T follicular helper cell (primary cell): ENCODE measurements at regions not wholly inside any gene's neighbourhood (a gene's known extent, or its start where the extent isn't known, plus 50 kb on each side); places are given as distances from the start of the nearest gene placed in this dataset.

ENCODE experiments used
- DNase-seq: peaks from one replicate; pipeline ENCODE4 v3.0.0-alpha.2; 2020; ENCODE audit warnings: low read depth

DNA sequence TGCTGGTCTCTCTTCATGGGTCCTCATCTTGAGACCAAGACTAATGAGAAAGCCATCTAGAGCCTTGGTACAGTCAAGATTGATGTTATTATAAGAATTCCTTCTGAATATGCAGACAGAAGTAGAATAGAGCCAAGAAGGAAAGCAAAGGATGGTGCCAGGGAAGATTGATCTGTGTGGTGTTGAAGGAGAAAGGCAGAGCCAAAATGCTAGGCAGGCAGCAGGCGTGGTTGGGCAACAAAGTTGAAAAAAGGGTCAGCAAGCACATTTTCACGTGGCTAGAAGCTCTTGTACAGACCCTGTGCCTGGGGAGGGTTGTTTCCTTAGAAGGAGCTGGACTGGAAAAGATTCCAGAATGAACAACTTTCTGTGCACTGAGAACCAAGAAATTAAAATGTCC is 319.7 kb upstream of the ARGLU1 start:
- no peak for DNase-seq

DNA sequence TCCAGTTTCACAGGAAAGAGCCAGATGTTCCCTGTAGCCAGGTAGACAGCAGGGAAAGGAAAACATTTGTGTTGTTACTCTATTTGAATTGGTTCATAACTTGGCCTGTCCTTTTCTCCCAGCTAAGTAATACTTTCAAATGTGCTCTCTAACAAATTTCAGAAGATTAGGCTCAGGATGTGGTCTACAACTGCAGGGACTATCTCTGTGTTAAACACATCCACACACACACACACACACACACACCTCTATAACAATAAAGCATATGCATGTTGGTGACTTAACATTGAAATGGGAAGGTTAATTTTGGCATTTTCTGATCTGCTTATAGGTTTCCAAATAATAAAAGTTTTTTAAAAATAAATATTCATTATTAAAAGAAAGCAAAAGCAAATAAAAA is 316.0 kb upstream of the ARGLU1 start:
- DNase-seq: no peak

DNA sequence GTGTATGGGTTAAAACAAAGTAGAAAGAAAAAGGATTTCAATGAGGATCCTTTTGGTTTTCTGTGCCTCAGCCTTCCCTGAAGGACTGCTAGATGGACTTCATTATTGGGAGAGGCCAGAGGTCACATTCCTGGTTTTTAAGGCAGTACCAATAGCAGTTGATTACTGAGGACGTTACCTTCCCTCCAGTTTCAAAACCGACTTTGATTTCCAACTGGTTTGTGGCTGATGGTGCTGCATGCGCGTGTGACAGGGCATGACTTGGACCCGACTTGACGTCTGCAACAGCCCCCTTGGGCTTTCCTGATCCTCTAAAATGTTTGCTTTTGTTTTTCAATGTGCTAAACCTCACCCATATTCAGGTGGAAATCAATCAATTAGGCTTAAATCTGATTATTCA is 314.3 kb upstream of the ARGLU1 start:
- no peak for DNase-seq

DNA sequence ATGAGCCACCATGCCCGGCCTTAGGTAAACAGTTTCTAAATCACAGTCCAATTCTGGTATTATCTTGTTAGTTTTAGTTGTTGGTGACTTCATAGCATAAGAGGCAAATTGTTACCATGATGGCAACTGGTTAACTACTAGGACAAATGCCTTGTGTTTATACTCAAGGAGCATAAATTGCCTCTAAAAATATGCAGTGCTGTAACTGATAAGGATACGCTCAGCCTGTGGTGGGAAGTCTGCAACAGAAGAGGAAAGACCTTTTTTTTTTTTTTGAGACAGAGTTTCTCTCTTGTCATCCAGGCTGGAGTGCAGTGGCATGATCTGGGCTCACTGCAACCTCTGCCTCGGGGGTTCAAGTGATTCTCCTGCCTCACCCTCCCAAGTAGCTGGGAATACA is 311.9 kb upstream of the ARGLU1 start:
- no peak for DNase-seq

DNA sequence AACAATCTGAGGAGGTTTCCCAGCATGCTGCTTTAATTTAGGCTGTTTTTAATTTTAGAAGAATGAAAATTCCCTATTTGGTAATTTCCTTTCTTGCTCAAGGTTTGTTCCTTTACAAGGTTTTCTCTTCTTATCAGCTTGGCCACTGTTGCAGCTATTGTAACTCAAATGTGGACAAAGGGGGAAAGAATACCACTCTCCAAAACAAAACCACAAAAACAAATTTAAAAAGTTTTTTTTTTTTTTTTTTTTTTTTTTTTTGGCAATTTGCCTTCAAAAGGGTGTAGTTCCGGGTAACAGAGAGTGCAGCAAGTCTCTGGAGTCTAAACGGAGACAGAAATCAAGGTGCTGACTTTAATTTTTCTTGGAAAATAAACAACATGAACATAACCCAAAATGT is 306.4 kb upstream of the ARGLU1 start:
- no peak for DNase-seq

DNA sequence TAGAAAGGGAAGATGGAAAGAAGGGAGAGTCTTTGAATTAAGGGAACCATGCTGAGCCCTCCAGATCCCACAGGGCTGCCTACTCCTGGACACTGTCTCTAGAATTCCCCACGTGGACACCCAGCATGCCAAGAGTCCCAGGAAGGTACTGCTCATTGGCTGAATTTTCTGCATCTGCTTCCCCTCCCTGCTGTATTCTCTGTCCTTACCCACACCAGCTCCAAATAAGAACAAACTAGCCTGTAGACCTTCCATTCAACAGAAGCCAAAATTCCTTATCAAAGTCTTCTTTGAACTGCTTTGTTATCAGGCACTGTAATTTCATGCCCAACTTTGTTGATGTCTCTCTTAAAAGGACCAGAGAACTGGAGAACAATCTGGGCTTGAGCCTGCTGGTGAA is 305.9 kb upstream of the ARGLU1 start:
- DNase-seq: no peak

DNA sequence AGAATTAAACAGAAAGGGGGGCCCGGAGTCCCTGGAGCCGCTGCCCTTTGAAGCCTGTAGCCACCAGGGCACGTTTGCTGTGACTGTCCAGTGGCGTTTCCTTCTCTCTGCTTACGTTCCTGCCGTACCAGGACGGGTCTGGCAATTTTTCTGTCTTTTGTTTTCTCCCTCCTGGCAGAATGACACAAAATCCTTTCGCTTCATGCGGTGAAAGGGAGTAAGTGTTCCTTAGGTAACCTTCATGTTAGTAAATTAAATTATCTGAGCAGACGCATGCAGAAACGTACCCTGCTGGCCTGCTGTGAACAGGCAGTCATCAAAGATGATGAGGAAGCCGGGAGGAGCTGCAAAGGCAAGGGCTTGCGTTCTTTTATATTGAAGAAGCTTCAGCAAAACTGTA is 299.3 kb upstream of the ARGLU1 start:
- DNase-seq: no peak

DNA sequence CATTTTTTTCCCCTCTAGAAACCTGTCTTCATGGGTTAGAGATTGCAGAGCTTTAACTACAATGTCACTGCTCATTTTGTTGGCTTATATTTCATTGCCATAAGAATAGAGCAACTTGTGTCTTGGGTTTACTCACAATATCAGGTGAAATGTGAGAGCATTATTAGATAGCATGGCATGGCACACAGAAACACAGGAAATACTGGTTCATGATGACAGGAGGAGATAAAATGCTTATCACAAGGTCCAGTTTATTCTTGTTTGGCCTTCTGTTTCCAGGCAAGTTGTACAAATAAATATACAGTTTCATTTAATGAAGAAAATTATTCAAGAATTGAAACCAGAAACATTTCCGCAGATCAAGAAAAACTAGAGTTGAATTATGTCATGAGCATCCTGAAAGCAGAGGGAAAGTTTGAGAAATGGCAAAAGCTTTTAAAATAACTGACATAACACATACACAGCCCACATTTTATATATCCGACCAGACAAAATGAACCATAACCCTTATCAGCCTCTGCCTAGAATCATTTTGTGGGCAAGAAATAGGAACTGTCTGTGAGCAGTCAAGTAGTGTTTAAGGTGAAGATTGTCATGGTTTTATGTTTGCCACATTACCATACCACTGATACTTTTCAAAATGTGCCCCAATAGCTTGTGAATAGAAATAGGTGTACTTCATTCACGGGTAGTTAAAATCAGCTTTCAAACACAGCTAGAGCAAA is 297.9 kb upstream of the ARGLU1 start:
- DNase-seq: no peak

DNA sequence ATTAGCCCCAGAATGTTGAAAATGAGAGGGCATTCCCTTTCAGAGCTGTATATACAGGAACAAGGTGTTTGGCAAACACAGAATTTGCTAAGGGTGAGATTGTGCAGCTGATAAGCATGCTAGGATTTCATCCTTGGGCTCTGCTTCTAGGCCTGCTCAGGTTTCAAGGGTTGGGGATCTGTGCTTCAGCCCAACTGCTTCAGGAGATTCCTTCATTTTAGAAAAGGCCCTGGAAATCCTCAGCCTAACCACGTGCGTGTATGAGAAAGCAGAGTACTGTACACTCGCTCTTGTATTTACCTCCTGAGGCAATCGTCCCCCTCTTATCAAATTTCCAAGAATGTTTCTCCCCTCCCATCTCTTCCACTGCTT is 291.6 kb upstream of the ARGLU1 start:
- DNase-seq: no peak

DNA sequence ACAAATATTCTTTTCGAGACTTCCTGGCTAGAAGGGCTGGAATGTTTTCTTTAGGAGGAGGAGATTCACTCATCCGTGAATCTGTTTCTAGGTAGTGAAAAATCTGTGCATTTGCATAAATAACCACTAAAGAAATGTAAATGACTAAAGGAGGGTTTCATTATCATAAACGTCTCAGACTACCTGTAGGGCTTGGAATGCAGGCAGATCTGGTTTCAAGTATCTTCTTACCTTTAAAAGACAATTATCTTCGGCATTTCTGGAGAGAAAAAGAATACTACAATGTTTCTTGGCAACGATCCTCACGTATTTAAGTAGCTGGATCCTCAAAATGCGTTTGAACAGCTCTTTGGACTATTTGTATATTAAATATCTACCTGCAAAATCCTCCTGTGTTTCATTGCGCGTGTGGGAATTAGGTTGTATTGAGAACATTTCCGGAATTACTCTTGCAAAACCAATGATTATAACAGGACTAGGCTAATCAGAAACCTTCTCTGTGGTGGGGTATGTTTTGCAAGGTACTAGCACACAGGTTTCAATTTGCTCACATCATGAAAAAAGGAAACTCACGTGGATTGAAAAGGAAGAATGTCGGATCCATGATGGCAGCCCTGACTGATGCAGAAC is 291.1 kb upstream of the ARGLU1 start:
- DNase-seq: no peak

DNA sequence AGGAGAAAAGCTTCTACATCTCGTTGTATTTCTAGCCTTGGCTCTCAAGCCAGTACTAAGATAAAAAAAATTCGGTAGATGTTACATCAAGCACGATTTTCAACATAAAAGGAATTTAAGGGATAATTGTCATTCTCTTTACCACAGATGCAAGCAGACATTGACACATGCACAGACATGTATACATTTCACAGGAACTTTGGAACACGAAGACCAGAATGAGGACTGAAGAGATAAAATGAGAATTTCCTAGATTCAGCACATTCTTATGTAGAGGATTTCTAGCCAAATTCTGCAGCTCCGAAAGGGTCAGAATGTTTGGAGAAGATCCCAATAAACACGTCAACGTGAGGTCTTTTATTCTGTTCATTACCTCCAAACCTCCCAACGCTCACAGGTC is 284.5 kb upstream of the ARGLU1 start:
- no peak for DNase-seq

DNA sequence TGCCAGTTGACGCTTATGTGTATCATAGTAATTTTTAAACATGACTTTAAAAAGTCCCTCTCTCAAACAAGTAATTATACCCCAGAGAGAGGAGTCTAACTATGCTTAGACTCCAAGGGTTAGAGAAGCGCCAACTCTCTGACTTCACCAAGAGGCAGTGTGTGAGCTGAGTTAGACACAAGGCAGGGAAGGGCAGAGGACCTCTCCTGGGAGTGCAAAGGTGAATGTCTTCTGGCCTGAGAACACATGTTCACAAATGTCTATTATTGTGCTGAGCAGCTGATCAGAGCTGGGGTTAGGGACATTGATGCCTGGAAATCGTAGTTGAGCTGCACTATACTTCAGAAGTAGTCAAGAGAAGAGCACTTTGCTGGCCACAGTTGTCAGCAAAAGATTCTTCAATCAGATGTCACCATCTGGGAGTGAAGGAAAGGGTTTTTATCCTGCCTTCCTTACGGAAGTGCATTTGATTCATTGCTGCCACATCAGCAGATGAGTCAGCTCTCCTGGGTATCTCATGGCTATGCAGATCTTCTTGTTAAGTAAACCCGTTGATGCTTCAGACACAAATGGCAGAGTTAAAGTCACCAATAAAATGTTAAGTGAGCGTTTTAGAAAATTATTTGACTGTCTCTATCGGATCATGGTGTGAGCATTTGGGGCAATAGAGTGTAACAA is 283.2 kb upstream of the ARGLU1 start:
- no peak for DNase-seq

DNA sequence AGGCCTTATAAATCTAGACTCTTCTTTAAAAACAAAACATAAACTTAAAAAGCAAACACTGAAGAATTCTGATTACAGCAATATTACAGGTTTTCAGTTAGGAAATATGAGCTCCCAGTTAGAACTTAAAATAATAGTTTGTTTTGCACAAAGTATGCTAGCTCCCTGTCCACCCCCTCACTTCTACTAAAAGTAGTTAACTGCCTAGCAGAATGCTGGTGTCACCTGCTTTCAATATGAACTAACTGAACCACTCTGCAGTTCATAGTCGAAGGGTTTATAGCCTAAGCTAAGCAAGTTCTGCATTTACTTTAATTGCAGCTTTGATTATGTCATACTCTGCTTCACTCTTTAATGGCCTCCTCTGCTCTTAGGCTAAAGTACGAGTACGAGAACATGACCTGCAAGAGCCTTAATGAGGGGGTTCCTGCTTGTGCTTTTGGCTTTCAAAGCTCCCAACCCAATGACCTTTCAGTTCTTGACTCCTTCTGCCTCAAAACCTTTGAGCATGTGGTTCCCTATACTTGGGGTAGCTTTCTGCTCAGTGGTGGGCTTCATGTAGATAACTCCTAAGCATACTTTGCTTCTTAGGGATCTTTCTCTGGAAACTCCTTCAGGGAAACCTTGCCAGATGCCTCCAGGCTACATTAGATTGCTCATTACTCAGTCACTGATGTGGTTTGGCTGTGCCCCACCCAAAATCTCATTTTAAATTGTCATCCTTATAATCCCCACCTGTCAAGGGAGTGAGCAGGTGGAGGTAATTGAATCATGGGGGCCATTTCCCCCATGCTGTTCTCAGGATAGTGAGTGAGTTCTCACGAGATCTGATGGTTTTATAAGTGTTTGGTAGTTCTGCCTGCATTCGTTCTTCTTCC is 278.9 kb upstream of the ARGLU1 start:
- DNase-seq: no peak

DNA sequence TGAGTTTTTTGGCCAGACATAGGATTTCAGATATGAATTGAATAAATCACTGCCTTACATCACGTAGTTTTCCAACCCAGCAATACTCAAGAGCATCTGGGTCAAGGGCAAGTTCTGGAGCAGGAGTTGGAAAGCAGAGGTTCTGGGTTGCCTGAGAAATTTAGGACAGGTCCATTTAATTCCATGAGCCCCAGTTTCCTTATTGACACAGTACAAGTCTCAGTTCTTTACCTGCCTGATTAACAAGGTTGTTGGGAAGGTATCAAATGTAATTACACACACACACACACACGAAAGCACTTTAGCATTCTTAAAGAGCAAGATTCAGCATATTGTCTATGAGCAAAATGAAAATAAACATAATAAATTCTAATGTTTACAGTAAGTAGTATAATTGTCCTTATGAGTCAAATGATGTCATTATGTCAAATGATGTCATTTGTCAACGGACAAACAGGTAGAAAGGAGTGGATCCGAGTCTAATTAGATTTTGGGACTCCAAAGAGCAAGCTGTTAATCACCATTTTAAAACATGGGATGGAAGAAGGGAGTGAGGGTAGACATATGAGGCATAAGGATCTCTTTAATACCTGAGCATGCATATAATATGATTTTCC is 268.4 kb upstream of the ARGLU1 start:
- no peak for DNase-seq

DNA sequence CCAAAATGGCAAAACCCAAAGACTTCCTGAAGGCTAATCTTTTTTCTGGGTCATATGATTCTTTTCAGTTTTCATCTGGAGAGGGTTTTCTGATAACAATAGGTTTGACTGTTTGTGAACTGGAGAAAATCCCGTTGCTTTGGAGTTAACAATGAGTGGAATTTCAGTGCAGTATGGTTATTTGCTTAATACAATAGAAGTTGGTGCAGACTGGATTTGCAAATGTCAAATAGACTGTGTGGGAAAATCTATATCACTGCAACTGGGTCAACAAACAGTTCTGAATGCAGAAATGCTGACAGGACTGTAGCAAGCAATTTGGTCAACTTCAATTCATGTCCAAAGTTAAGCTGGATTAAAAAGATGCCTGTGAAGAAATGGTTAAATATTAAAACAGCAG is 267.5 kb upstream of the ARGLU1 start:
- no peak for DNase-seq

DNA sequence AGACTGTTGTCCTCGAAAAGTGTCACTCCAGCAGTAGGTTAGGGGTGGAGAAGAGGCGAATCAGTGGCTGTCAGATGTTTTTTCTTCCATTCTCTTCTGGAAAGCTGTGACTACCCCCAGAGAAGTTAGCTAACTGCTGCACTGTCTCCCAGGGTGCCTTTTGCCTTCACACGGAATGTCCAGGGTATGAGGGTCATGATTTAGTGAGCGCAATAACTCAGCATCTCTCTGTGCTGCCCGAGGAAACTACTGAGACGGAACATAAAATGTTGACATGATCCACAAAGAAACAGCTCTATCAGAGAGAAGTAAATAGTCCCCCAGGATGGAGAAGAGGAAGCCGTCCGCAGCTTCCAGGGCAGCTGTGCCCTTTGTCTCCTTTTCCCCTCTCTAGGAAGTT is 254.0 kb upstream of the ARGLU1 start:
- DNase-seq: no peak

DNA sequence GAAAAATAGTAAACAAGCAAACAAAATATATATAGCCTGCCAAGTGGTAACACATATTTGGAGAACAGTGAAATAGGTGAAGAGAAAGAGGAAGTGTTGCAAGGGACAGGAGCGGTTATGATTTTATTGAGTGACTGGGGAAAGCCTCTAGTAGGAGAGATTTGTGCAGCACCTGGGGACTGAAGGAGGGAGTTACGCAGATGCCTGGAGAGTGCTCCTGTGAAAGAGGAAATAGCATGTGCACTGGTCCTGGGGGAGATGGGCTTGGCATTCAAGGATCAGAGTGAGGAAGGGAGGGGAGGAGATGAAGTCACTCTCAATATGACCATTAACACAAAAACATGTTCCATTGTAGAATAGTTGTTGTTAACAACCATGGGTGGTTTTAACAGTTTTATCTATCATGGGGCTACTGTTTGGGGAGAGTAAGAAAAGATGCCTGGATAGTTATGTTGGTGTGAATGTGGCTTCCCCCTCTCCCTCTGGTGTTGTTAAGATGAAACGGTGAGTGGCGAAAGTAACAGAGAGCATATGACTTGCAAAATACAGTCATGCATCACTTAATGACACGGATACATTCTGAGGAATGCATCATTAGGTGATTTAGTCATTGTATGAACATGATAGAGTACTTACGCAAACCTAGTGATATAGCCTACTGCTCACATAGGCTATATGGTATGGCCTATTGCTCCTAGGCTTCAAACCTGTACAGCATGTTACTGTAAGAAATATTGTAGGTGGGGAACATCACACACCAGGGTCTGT is 251.7 kb upstream of the ARGLU1 start:
- no peak for DNase-seq

DNA sequence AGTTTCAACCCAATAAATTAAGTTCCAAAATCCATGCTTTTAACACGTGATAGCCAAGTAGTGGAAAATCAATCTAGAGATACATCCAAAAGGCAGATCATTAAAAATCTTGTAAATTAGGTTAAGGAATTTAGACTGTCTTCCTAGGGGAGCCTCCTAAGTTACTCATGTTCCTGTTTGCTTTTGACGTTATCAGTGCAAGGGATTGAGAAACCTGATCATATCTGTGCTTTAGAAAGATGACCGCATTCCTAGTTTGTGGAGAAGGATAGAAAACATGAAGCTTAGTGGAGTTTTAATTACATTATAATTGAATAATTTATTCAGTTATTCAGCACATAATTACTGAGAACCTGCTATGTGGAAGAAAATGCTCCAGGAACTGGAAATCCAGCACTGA is 251.0 kb upstream of the ARGLU1 start:
- no peak for DNase-seq

DNA sequence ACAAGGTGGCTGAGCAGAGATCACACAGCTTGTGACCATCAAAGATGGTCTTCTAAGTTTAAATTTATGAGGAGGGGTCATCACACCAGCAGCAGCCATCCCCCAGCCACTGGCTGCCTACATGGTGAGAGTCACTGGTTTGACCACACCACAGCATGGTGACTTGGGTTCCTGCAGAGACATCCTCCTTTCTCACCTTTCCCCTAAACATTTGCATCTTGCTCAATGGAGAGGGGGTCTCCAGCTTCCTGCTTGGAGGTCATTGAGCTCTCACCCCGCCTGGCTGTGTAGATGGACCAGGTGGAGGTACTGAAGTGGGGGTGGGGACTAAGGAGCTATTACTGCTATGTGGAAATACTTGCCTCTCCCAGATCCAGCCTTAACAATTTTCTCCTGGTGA is 247.6 kb upstream of the ARGLU1 start:
- DNase-seq: no peak

DNA sequence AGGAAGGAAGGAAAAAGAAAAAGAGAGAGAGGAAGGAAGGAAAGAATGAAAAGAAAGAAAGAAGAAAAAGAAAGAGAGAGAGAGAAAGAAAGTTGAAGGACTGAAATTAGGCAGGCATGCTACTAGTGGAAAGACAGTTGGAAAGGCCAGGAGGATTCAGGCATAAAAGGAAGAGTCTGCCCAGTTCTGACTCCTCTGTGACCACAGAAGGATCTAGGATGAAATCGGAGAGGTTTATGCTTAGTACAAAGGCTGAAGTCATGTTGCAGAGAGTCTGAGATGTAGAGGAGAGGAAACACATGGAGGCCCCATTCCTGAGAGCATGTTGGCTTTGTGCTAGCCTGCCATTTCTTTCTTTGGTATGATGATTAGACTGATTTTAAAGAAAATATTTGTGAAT is 246.5 kb upstream of the ARGLU1 start:
- DNase-seq: no peak

DNA sequence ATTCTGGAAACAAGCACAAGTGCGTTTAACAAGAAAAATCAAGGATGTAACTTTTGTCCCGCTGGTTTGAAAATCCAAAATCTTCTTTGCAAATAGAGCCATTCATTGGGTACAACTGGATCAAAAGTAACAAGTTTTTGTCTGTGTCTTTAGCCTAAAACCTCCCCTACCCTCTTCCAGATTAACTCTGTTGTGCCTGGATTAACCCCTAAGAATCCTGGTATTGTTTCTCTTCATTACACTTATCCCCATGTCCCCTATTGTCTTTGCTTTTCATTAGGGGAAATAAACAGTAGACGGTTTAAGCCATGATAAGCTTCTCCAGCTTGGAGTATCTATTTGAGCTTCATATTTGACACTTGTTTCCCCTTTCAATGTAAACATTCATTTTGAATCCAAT is 242.1 kb upstream of the ARGLU1 start:
- DNase-seq: no peak
